AG09319 (cell line): ENCODE measurements at regions not wholly inside any gene's neighbourhood (a gene's known extent, or its start where the extent isn't known, plus 50 kb on each side); places are given as distances from the start of the nearest gene placed in this dataset.
"Not testable (repeated sequence)": the region's sequence is repeated elsewhere in the genome, so short reads cannot be mapped to it uniquely, and the experiment has no call there.

ENCODE experiments used
- DNase-seq: peaks from one replicate; pipeline ENCODE4 v3.0.0-alpha.2; 2010; ENCODE audit warnings: low read depth; ENCODE audit errors: extremely low read depth
- CTCF ChIP-seq: IDR thresholded peaks from 2 replicates; pipeline ENCODE4 v1.5.1; 2011; ENCODE audit warnings: low read depth, mild to moderate bottlenecking, inconsistent platforms, low read length, moderate library complexity

GRCh38 chr2:226540204-226540994 is 259.2 kb downstream of the IRS1 start:
- no peak for TF ChIP-seq CTCF
- DNase-seq: no peak

DNA sequence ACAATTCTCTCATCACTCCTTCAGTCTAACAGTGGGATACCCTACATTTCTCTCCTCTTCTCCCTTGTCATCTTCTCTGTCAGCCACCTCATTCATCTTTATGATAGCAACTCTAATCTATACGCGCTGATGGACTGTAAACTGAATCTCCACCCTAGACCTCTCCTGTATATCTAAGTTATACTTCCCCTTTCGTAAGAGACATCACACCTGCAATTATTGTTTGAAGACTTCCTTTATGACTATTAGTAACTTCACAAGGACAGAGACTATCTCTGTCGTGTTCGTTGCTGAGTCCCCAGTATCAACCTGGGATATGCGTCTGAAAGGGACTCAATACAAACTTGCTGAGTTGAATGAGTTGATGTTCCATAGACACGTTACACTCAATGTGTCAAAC is 263.2 kb downstream of the IRS1 start:
- no peak for TF ChIP-seq CTCF
- DNase-seq: no peak

DNA sequence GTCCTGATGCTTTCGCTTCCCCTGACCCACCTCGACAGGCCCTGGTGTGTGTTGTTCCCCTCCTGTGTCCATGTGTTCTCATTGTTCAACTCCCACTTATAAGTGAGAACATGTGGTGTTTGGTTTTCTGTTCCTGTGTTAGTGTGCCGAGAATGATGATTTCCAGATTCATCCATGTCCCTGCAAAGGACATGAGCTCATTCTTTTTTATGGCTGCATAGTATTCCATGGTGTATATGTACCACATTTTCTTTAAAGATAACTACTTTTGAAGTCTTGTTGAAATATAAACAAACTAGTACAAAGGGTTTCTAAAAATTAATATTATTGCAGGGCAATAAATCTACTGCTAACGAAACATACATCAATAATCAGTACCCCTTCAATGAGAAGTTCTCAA is 266.6 kb downstream of the IRS1 start:
- DNase-seq: not testable (repeated sequence)

DNA sequence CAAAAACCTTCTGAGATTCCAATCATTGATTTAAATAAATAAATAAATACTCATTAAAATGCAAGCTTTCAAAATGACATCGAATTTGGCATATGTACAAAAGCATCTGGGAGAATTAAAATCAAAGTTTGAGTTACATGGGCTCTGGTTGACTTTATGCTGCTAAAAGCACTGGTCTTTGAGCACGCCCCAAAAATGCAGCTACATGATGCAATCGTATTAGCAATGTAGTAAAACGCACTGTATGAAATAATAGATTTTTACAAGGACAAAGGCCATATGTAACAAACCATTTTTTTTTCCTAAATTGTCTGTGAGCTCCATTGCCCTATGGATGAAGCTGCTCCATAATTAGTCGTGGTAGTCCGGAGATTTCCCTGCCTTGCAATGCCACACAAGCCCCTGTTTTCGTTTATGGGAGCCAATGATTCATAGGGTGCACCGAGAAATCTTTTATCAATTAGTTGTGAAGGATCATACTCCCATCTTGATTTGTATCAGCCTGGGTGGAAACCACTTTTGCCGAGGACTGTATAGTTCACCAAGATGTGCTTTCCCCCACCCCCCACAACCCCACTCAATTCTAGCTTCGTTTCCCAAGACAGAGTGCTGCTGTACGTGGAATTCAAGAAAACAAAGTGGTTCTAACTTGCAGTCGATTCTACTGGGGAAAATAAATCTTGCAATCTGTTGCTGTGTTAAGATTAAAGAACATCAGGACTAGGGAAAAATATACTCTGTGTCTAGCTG is 268.4 kb downstream of the IRS1 start:
- TF ChIP-seq CTCF: no peak
- no peak for DNase-seq

DNA sequence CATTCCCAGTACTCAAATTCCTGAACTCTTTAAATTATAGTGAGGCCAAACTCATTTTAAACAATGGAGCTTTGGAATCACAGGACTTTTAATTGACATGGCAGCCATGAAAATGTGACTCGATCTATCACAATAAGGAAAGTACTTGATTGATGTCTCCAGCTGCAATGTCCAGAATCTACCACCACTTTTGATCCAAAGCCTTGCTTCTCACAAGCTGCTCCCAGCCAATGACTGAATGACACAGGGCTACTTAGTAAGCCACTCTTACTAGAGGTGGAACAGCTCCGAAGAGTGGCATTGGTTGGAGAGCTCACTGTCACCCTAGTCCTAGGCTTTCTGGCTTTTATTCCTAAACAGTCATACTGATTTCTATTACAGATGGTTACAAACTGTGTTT is 270.1 kb downstream of the IRS1 start:
- TF ChIP-seq CTCF: no peak
- DNase-seq: no peak

GRCh38 chr2:226526716-226527115 is 272.9 kb downstream of the IRS1 start:
- DNase-seq: no peak
- no peak for TF ChIP-seq CTCF

GRCh38 chr2:226524381-226524843 is 275.2 kb downstream of the IRS1 start:
- TF ChIP-seq CTCF: no peak

GRCh38 chr2:226520723-226521122 is 278.9 kb downstream of the IRS1 start:
- TF ChIP-seq CTCF: no peak
- DNase-seq: no peak

More at GRCh38 chr2:226524381-226524843, 275.2 kb downstream of the IRS1 start:
- DNase-seq: peak; percentile 63
